Cardiac muscle cell (in vitro differentiated cells and primary cell): ENCODE measurements at regions not wholly inside any gene's neighbourhood (a gene's known extent, or its start where the extent isn't known, plus 50 kb on each side); places are given as distances from the start of the nearest gene placed in this dataset.

Experiments
- DNase-seq, 2 donors: peaks; one replicate each; pipeline versions ENCODE4 v3.0.0 to v3.0.0-alpha.2; 2010 to 2017; ENCODE audit warnings: low read depth in 1 of 2, low spot score in 1 of 2
- H3K27ac ChIP-seq: fragments of 200-600 bp; sonication (generic); 2 replicates; pipeline ENCODE4 v1.5.1; 2016
- H3K27me3 ChIP-seq: fragments of 200-600 bp; sonication (generic); 2 replicates; pipeline ENCODE4 v1.6.0; 2016; ENCODE audit warnings: control low read depth
- H3K36me3 ChIP-seq: fragments of 200-600 bp; sonication (generic); 2 replicates; pipeline ENCODE4 v1.5.1; 2016; ENCODE audit warnings: control low read depth
- H3K4me1 ChIP-seq: fragments of 200-600 bp; sonication (generic); 2 replicates; pipeline ENCODE4 v1.8.1; 2017; ENCODE audit warnings: low read depth, mild to moderate bottlenecking, mixed run types
- H3K4me3 ChIP-seq: fragments of 200-600 bp; sonication (generic); 2 replicates; pipeline ENCODE4 v1.5.1; 2016; ENCODE audit warnings: mild to moderate bottlenecking
- H3K9me3 ChIP-seq: fragments of 200-600 bp; sonication (generic); 2 replicates; pipeline ENCODE4 v1.5.1; 2017; ENCODE audit warnings: low read depth, mild to moderate bottlenecking, control low read depth
- TF ChIP-seq, protein P1 (sequence below): IDR thresholded peaks from 2 replicates; pipeline ENCODE4 v1.5.1; 2012; ENCODE audit warnings: low read depth, mild to moderate bottlenecking, low read length

DNA sequence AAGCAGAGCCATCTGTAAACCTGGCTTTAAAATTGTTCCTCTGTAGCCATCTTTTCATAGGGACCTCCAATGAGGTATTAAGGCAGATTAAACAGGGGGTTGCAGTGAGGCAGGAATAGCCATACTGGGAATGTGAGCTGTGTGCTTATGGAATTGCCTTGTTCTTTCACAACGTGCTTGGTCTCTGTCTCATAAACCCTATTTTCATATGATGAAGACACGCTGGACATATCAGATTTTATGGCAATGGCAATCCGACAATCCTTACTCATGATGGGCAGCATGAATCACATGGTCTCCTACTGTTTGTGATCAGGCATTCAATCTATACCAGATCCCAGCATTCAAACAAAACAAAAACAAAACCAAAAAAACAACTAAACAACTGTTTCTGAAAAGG lies 418.9 kb upstream of the NRP1 start:
- no peak overlapping the region for H3K4me3 ChIP-seq
- no peaks in the 10 kb centered on the region for H3K9me3 ChIP-seq
- peaks cover 11% of the 10 kb centered on the region for H3K4me1 ChIP-seq
- no peaks in the 10 kb centered on the region for H3K36me3 ChIP-seq
- no peaks in the 10 kb centered on the region for H3K27me3 ChIP-seq
- TF ChIP-seq, protein P1, sequence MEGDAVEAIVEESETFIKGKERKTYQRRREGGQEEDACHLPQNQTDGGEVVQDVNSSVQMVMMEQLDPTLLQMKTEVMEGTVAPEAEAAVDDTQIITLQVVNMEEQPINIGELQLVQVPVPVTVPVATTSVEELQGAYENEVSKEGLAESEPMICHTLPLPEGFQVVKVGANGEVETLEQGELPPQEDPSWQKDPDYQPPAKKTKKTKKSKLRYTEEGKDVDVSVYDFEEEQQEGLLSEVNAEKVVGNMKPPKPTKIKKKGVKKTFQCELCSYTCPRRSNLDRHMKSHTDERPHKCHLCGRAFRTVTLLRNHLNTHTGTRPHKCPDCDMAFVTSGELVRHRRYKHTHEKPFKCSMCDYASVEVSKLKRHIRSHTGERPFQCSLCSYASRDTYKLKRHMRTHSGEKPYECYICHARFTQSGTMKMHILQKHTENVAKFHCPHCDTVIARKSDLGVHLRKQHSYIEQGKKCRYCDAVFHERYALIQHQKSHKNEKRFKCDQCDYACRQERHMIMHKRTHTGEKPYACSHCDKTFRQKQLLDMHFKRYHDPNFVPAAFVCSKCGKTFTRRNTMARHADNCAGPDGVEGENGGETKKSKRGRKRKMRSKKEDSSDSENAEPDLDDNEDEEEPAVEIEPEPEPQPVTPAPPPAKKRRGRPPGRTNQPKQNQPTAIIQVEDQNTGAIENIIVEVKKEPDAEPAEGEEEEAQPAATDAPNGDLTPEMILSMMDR = no peak
- no peak for DNase-seq
- H3K27ac ChIP-seq = no peak overlapping the region

DNA sequence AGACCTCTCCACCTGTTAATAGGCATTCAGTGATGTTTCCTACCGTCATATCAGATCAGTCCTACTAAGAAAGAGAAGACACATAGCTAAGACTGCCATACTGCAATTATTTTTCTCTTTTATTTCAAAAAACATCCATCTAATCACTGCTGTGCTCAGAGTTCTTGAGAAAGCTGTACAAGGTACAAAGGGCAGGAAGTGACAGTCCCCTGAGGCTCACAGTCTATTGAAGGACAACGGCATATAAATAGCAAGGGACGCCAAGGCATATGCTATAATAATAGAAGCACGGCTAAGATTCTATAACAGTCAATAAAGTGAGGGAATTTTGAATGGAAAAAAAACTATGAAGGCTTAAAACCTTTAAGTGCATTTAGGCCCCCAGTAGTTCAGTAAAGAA lies 415.3 kb upstream of the NRP1 start:
- no peak overlapping the region for H3K4me3 ChIP-seq

DNA sequence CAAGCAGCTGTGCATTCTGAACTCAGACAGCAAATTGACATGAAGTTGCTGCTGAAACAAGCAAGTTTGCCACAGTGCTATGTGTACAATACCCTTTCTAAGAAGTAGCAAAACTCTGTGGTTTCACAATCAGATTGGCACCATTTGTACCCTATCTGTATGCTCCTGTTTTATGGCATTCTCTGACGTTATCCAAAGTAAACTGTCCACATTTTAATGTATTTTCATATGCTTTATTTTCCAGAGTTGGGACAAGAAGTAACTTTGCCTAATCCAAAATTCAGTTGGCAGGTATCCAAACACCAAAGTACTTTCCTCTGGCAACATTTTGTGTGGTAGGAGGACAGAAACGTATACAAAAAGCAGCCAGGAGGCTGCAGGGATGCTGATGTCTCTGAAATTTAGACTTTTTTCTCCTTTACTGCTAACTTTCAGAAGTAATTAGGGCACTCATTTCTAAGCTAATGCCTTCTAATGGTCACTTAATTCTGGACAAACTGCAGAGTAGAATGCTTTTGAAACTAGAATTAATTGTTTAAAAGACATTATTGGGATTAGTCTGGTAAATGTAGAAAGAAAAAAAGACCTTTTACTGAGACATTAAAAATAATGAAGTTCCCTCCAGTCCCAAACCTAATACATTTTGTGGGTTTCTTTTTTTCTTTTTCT lies 414.7 kb upstream of the NRP1 start:
- Histone ChIP-seq H3K27ac (no peak overlapping the region), H3K4me1 (peaks cover 11% of the 10 kb centered on the region)
- peak in 1 of 2 donors; percentile 60 for DNase-seq

More for the DNA sequence above, 415.3 kb upstream of the NRP1 start:
- H3K36me3 ChIP-seq = no peaks in the 10 kb centered on the region
- DNase-seq = no peak
- peaks cover 11% of the 10 kb centered on the region for H3K4me1 ChIP-seq
- no peaks in the 10 kb centered on the region for H3K9me3 ChIP-seq
- TF ChIP-seq, protein P1 = no peak
- H3K27ac ChIP-seq = no peak overlapping the region
- H3K27me3 ChIP-seq = no peaks in the 10 kb centered on the region

DNA sequence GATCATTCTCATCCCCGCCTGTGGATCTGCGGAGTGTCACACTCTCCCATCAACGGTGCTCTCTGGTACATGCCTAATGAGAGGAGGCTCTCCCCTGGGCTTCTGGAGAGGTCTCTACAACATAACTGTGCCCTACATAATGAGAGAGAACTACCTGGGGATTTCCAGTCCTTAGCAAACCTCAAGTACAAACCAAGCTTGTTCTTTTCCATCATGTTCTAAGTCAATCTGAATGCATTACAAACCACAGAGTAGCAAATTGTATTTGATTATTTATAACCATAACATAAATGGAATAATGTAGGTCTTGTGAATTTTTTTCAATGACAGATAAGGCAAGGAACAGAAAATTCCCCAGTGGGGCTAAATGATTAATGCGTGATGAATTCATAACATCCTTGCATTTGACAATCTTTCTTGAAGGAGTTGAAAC lies 412.4 kb upstream of the NRP1 start:
- H3K27me3 ChIP-seq = no peaks in the 10 kb centered on the region
- no peak overlapping the region for H3K4me3 ChIP-seq
- peaks cover 11% of the 10 kb centered on the region for H3K4me1 ChIP-seq
- H3K27ac ChIP-seq = no peak overlapping the region
- DNase-seq = peak in 1 of 2 donors; percentile 24
- H3K36me3 ChIP-seq = no peaks in the 10 kb centered on the region
- no peaks in the 10 kb centered on the region for H3K9me3 ChIP-seq
- TF ChIP-seq, protein P1 = no peak

More for the DNA sequence above, 414.7 kb upstream of the NRP1 start:
- Histone ChIP-seq H3K4me3 (no peak overlapping the region), H3K27me3 (no peaks in the 10 kb centered on the region), H3K9me3 (no peaks in the 10 kb centered on the region), H3K36me3 (no peaks in the 10 kb centered on the region)
- TF ChIP-seq, protein P1 = no peak

DNA sequence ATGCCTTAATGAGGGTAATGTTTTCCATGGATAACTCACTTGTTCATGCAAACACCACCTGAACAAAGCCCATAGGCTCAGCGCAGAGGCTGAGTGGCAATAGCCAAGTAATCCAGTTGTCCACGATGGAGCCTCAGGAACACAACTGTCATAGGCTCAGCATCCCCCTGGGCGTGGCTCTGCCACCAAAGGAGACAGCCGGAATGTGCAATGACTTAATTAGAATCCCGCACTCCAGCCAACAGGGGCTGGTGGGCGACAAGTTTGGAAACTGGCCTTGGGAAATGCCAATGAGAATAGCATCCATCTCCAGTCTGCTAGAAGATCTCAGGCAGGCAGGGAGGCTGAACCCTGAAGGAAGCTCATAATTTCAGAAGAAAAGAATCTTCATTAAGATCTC lies 411.7 kb upstream of the NRP1 start:
- no peak for DNase-seq
- peaks cover 11% of the 10 kb centered on the region for H3K4me1 ChIP-seq
- H3K27me3 ChIP-seq = no peaks in the 10 kb centered on the region
- H3K4me3 ChIP-seq = no peak overlapping the region
- H3K9me3 ChIP-seq = no peaks in the 10 kb centered on the region
- H3K27ac ChIP-seq = no peak overlapping the region
- TF ChIP-seq, protein P1 = no peak
- no peaks in the 10 kb centered on the region for H3K36me3 ChIP-seq
